ENCODE measurements at regions not wholly inside any gene's neighbourhood (a gene's known extent, or its start where the extent isn't known, plus 50 kb on each side); places are given as distances from the start of the nearest gene placed in this dataset.

GRCh38 chr2:221915926-221916325 is 343.8 kb upstream of the EPHA4 start:
- Histone ChIP-seq H3K36me3 (ENCODE audit: low read depth) (no peaks in the 10 kb centered on the region), H3K4me3 (no peak overlapping the region), H3K4me1 (ENCODE audit: low read depth) (no peaks in the 10 kb centered on the region), H3K9me3 (no peaks in the 10 kb centered on the region)
- no peak for ATAC-seq
- no peak for DNase-seq
- intact Hi-C loops (cut with DNase I, micrococcal nuclease): no loop called here
- TF ChIP-seq CTCF (IDR thresholded peaks at IDR 0.05): no peak

- no peak for TF ChIP-seq CTCF (IDR thresholded peaks at IDR 0.05)
- ATAC-seq (no peak), DNase-seq (no peak)
- Histone ChIP-seq H3K9me3 (no peaks in the 10 kb centered on the region), H3K4me3 (no peak overlapping the region), H3K4me1 (ENCODE audit: low read depth) (no peaks in the 10 kb centered on the region), H3K36me3 (ENCODE audit: low read depth) (no peaks in the 10 kb centered on the region)
- intact Hi-C loops (cut with DNase I, micrococcal nuclease): no loop called here
These were observed 342.3 kb upstream of the EPHA4 start for GRCh38 chr2:221914334-221914880.

GRCh38 chr2:221911890-221912289 is 339.8 kb upstream of the EPHA4 start:
- no peak for TF ChIP-seq CTCF (IDR thresholded peaks at IDR 0.05)
- DNase-seq (no peak), ATAC-seq (no peak)
- intact Hi-C loops (cut with DNase I, micrococcal nuclease): no loop called here
- H3K36me3 ChIP-seq (ENCODE audit: low read depth): no peaks in the 10 kb centered on the region
- H3K9me3 ChIP-seq: no peaks in the 10 kb centered on the region
- H3K4me3 ChIP-seq: no peak overlapping the region
- H3K4me1 ChIP-seq (ENCODE audit: low read depth): no peaks in the 10 kb centered on the region

GRCh38 chr2:221911321-221911720 is 339.2 kb upstream of the EPHA4 start:
- Histone ChIP-seq H3K36me3 (ENCODE audit: low read depth) (no peaks in the 10 kb centered on the region), H3K4me1 (ENCODE audit: low read depth) (no peaks in the 10 kb centered on the region), H3K9me3 (no peaks in the 10 kb centered on the region), H3K4me3 (no peak overlapping the region)
- ATAC-seq (no peak), DNase-seq (no peak)
- intact Hi-C loops (cut with DNase I, micrococcal nuclease): no loop called here
- no peak for TF ChIP-seq CTCF (IDR thresholded peaks at IDR 0.05)

GRCh38 chr2:221908518-221908917 is 336.4 kb upstream of the EPHA4 start:
- Histone ChIP-seq H3K4me1 (ENCODE audit: low read depth) (no peaks in the 10 kb centered on the region), H3K9me3 (no peaks in the 10 kb centered on the region), H3K4me3 (no peak overlapping the region), H3K36me3 (ENCODE audit: low read depth) (no peaks in the 10 kb centered on the region)
- TF ChIP-seq CTCF (IDR thresholded peaks at IDR 0.05): no peak
- intact Hi-C loops (cut with DNase I, micrococcal nuclease): no loop called here
- ATAC-seq (no peak), DNase-seq (no peak)

GRCh38 chr2:221897718-221898117 is 325.6 kb upstream of the EPHA4 start:
- no peaks in the 10 kb centered on the region for H3K36me3 ChIP-seq (ENCODE audit: low read depth)
- no peaks in the 10 kb centered on the region for H3K4me1 ChIP-seq (ENCODE audit: low read depth)
- H3K9me3 ChIP-seq: no peaks in the 10 kb centered on the region
- no peak for DNase-seq
- intact Hi-C loops (cut with DNase I, micrococcal nuclease): no loop called here
- no peak for ATAC-seq
- TF ChIP-seq CTCF (IDR thresholded peaks at IDR 0.05): no peak
- H3K4me3 ChIP-seq: no peak overlapping the region

All from mucosa of descending colon (tissue), 3 donors.